ENCODE measurements at regions not wholly inside any gene's neighbourhood (a gene's known extent, or its start where the extent isn't known, plus 50 kb on each side); places are given as distances from the start of the nearest gene placed in this dataset.
"Not testable (repeated sequence)": the region's sequence is repeated elsewhere in the genome, so short reads cannot be mapped to it uniquely, and the experiment has no call there.

GRCh38 chr5:109574985-109575384 lies 114.7 kb upstream of the MAN2A1 start:
- DNase-seq: no peak

GRCh38 chr5:109573766-109574165 lies 116.0 kb upstream of the MAN2A1 start:
- no peak for DNase-seq

- DNase-seq: no peak
Observed at GRCh38 chr5:109573256-109573655, 116.5 kb upstream of the MAN2A1 start.

GRCh38 chr5:109571785-109572184 lies 117.9 kb upstream of the MAN2A1 start:
- no peak for DNase-seq

GRCh38 chr5:109570362-109570874 lies 119.3 kb upstream of the MAN2A1 start:
- no peak for DNase-seq

- no peak for DNase-seq
Observed at GRCh38 chr5:109567374-109568044, 122.2 kb upstream of the MAN2A1 start.

- DNase-seq: no peak
Observed at GRCh38 chr5:109566361-109566760, 123.4 kb upstream of the MAN2A1 start.

- no peak for DNase-seq
Observed at GRCh38 chr5:109563739-109564138, 126.0 kb upstream of the MAN2A1 start.

GRCh38 chr5:109563189-109563588 lies 126.5 kb upstream of the MAN2A1 start:
- DNase-seq: no peak

GRCh38 chr5:109562441-109562840 lies 127.3 kb upstream of the MAN2A1 start:
- DNase-seq: no peak

GRCh38 chr5:109561447-109561846 lies 128.3 kb upstream of the MAN2A1 start:
- no peak for DNase-seq

- DNase-seq: no peak
Observed at GRCh38 chr5:109560554-109560953, 129.2 kb upstream of the MAN2A1 start.

GRCh38 chr5:109558952-109559351 lies 130.8 kb upstream of the MAN2A1 start:
- DNase-seq: no peak

- no peak for DNase-seq
Observed at GRCh38 chr5:109558364-109558763, 131.4 kb upstream of the MAN2A1 start.

GRCh38 chr5:109553846-109554245 lies 135.9 kb upstream of the MAN2A1 start:
- no peak for DNase-seq

GRCh38 chr5:109551234-109551633 lies 138.5 kb upstream of the MAN2A1 start:
- DNase-seq: not testable (repeated sequence)

GRCh38 chr5:109550077-109550476 lies 139.7 kb upstream of the MAN2A1 start:
- no peak for DNase-seq

GRCh38 chr5:109546461-109546860 lies 136.7 kb upstream of the PJA2 start:
- no peak for DNase-seq

GRCh38 chr5:109544873-109545272 lies 135.1 kb upstream of the PJA2 start:
- DNase-seq: not testable (repeated sequence)

- DNase-seq: not testable (repeated sequence)
Observed at GRCh38 chr5:109538692-109539091, 128.9 kb upstream of the PJA2 start.

GRCh38 chr5:109535090-109535489 lies 125.3 kb upstream of the PJA2 start:
- not testable (repeated sequence) for DNase-seq

- no peak for DNase-seq
Observed at GRCh38 chr5:109533751-109534272, 124.0 kb upstream of the PJA2 start.

GRCh38 chr5:109532773-109533364 lies 123.1 kb upstream of the PJA2 start:
- DNase-seq: no peak

- no peak for DNase-seq
Observed at GRCh38 chr5:109531262-109531661, 121.5 kb upstream of the PJA2 start.
